Muscle layer of colon (tissue), 2 donors: ENCODE measurements at regions not wholly inside any gene's neighbourhood (a gene's known extent, or its start where the extent isn't known, plus 50 kb on each side); places are given as distances from the start of the nearest gene placed in this dataset.

Source experiments
- H3K27ac ChIP-seq: one replicate; pipeline ENCODE4 v1.7.0; 2013; ENCODE audit warnings: low read depth, mild to moderate bottlenecking, low read length, moderate library complexity
- H3K27me3 ChIP-seq, 2 donors: one replicate each; pipeline ENCODE4 v1.7.0; 2013; ENCODE audit warnings: low read length in 2 of 2, mild to moderate bottlenecking in 2 of 2; ENCODE audit not compliant: insufficient read depth in 2 of 2, control insufficient read depth in 1 of 2
- H3K36me3 ChIP-seq: one replicate; pipeline ENCODE4 v1.7.0; 2013; ENCODE audit warnings: mild to moderate bottlenecking, low read length; ENCODE audit not compliant: insufficient read depth
- H3K4me1 ChIP-seq: one replicate; pipeline ENCODE4 v1.7.0; 2013; ENCODE audit warnings: mild to moderate bottlenecking, low read length; ENCODE audit not compliant: insufficient read depth
- H3K4me3 ChIP-seq, 2 donors: one replicate each; pipeline ENCODE4 v1.7.0; 2013; ENCODE audit warnings: low read length in 2 of 2, low read depth in 1 of 2, mild to moderate bottlenecking in 1 of 2, moderate library complexity in 1 of 2
- H3K9ac ChIP-seq: one replicate; pipeline ENCODE4 v1.7.0; 2013; ENCODE audit warnings: low read length
- H3K9me3 ChIP-seq: one replicate; pipeline ENCODE4 v1.7.0; 2013; ENCODE audit warnings: mild to moderate bottlenecking, low read length
- donor health status: abdominal sarcoma.
- donor health status: Adenocarcinoma of cecum.

DNA sequence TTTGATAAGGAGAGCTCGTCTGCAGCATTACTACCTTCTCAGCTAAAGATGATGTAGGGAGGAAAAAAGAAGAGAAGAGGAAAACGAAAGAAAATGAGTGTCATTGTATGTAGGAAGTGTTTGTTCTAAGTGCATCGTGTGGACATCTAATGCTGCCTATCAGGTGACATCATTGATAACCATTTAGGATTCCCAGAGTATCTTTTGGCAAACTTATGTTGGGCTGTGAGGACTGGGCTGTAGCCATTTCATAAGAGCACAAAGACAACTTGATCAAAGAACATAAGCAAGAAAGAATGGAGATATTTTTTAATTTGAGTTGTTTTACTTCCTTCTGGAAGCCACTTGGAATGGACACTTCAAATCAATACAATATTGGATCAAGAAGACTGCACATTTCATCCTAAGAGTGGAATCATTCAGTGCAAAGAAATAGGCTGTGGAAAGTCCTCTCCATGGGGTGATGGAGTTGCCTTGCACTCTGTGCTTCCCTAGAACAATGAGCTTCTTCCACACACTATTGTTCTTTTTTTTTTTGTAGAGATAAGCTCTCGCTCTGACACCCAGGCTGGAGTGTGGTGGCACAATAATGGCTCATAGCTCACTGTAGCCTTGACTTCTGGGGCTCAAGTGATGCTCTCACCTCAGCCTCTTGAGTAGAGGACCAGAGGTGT is 52.4 kb upstream of the UBL3 start:
- H3K27me3 ChIP-seq = no peaks in the 10 kb centered on the region
- H3K9ac ChIP-seq = no peak overlapping the region
- no peak overlapping the region for H3K4me3 ChIP-seq
- no peaks in the 10 kb centered on the region for H3K36me3 ChIP-seq
- H3K27ac ChIP-seq = no peak overlapping the region
- H3K4me1 ChIP-seq = peaks cover 5% of the 10 kb centered on the region
- H3K9me3 ChIP-seq = no peaks in the 10 kb centered on the region

GRCh38 chr13:29901710-29902631 is 51.6 kb upstream of the UBL3 start:
- H3K36me3 ChIP-seq = no peaks in the 10 kb centered on the region
- H3K27me3 ChIP-seq = no peaks in the 10 kb centered on the region
- H3K4me3 ChIP-seq = no peak overlapping the region
- no peaks in the 10 kb centered on the region for H3K9me3 ChIP-seq
- no peak overlapping the region for H3K9ac ChIP-seq
- H3K27ac ChIP-seq = no peak overlapping the region
- peaks cover 5% of the 10 kb centered on the region for H3K4me1 ChIP-seq
